Lung (tissue), 11 donors: ENCODE measurements at regions not wholly inside any gene's neighbourhood (a gene's known extent, or its start where the extent isn't known, plus 50 kb on each side); places are given as distances from the start of the nearest gene placed in this dataset.

Source experiments
- ATAC-seq: fragments of 200-7000 bp; cut with Tn5 transposase; one replicate; pipeline ENCODE4 v1.9.1; 2020; ENCODE audit warnings: moderate number of reproducible peaks; ENCODE audit not compliant: insufficient read depth, low FRiP score
- DNase-seq, 3 donors: peaks; one replicate each; pipeline ENCODE4 v3.0.0-alpha.2; 2013 to 2017
- H3K27ac ChIP-seq, 2 donors: one replicate each; pipeline ENCODE4 v1.5.1; 2013; ENCODE audit warnings: mild to moderate bottlenecking in 2 of 2, moderate library complexity in 2 of 2, control low read depth in 1 of 2, inconsistent platforms in 1 of 2, low read depth in 1 of 2, low read length in 1 of 2
- H3K27me3 ChIP-seq, 3 donors: one replicate each; pipeline ENCODE4 v1.5.1; 2013; ENCODE audit warnings: low read length in 2 of 3; ENCODE audit not compliant: control insufficient read depth in 3 of 3, insufficient read depth in 3 of 3
- H3K36me3 ChIP-seq, 4 donors: one replicate each; pipeline ENCODE4 v1.5.1; 2013; ENCODE audit warnings: low read length in 4 of 4, mild to moderate bottlenecking in 1 of 4, moderate library complexity in 1 of 4; ENCODE audit not compliant: control insufficient read depth in 4 of 4, insufficient read depth in 4 of 4
- H3K4me1 ChIP-seq, 5 donors: one replicate each; pipeline ENCODE4 v1.5.1; 2013; ENCODE audit warnings: low read length in 5 of 5, mild to moderate bottlenecking in 2 of 5, moderate library complexity in 1 of 5; ENCODE audit not compliant: control insufficient read depth in 5 of 5, insufficient read depth in 5 of 5
- H3K4me3 ChIP-seq: one replicate; pipeline ENCODE4 v1.5.1; 2013; ENCODE audit warnings: mild to moderate bottlenecking, control low read depth, moderate library complexity
- H3K9ac ChIP-seq, 2 donors: one replicate each; pipeline ENCODE4 v1.5.1; 2013; ENCODE audit warnings: low read length in 2 of 2, control low read depth in 1 of 2; ENCODE audit not compliant: insufficient read depth in 1 of 2
- H3K9me3 ChIP-seq, 4 donors: one replicate each; pipeline ENCODE4 v1.5.1; 2013; ENCODE audit warnings: low read length in 3 of 4, mild to moderate bottlenecking in 1 of 4, moderate library complexity in 1 of 4; ENCODE audit not compliant: control insufficient read depth in 4 of 4, insufficient read depth in 3 of 4
- CTCF ChIP-seq: IDR thresholded peaks from 2 replicates; pipeline ENCODE4 v1.5.1; 2012; ENCODE audit warnings: mild to moderate bottlenecking; ENCODE audit errors: control extremely low read depth, extremely low read depth
- WGBS, 2 donors: extraction: QIAGEN DNeasy Blood & Tissue Kit; methylation state at CpG; one replicate each; pipeline ENCODE4 v1.1.7; 2013; 5-methylcytosine and 5-hydroxymethylcytosine counted together
- donor health status: control.
- donor health status: control.
- donor health status: Bipolar disorder and iron deficiency.
- donor health status: healthy.
- donor health status: DM: yes; HTN: yes; CAD: no.

GRCh38 chr9:673966-674526 lies 167.5 kb upstream of the DMRT1 start:
- Histone ChIP-seq H3K27me3 (no peaks in the 10 kb centered on the region), H3K4me1 (peaks cover 2 to 17% (median 10%) of the 10 kb centered on the region in 5 donors), H3K9ac (no peak overlapping the region), H3K27ac (no peak overlapping the region), H3K9me3 (peaks cover 0 to 3% (median 0%) of the 10 kb centered on the region in 4 donors), H3K36me3 (no peaks in the 10 kb centered on the region), H3K4me3 (no peak overlapping the region)
- no peak for TF ChIP-seq CTCF
- WGBS, 2 donors: 81 to 85% methylated on average over 3 of the region's 3 CpGs
- ATAC-seq (no peak), DNase-seq (no peak)

GRCh38 chr9:675697-676370 lies 165.7 kb upstream of the DMRT1 start:
- Histone ChIP-seq H3K4me3 (no peak overlapping the region), H3K27me3 (no peaks in the 10 kb centered on the region), H3K9me3 (no peaks in the 10 kb centered on the region), H3K36me3 (no peaks in the 10 kb centered on the region), H3K9ac (no peak overlapping the region), H3K4me1 (peaks cover 0 to 21% (median 10%) of the 10 kb centered on the region in 5 donors), H3K27ac (no peak overlapping the region)
- TF ChIP-seq CTCF: no peak
- no peak for DNase-seq
- no peak for ATAC-seq
- WGBS, 2 donors: 83 to 92% methylated on average over 4 of the region's 4 CpGs

- H3K9ac ChIP-seq: no peak overlapping the region
- no peaks in the 10 kb centered on the region for H3K9me3 ChIP-seq
- no peak for ATAC-seq
- no peaks in the 10 kb centered on the region for H3K36me3 ChIP-seq
- H3K27me3 ChIP-seq: no peaks in the 10 kb centered on the region
- no peak overlapping the region for H3K4me3 ChIP-seq
- H3K27ac ChIP-seq: no peak overlapping the region
- no peak for TF ChIP-seq CTCF
- H3K4me1 ChIP-seq: peaks cover 0 to 21% (median 10%) of the 10 kb centered on the region in 5 donors
- no peak for DNase-seq
- 63 to 83% methylated on average over 3 of the region's 3 CpGs for WGBS, 2 donors
Observed at GRCh38 chr9:676780-677438, 164.6 kb upstream of the DMRT1 start.
